K562 (cell line): ENCODE measurements at regions not wholly inside any gene's neighbourhood (a gene's known extent, or its start where the extent isn't known, plus 50 kb on each side); places are given as distances from the start of the nearest gene placed in this dataset.

Source experiments
- ATAC-seq: fragments of 200-7000 bp; cut with Tn5 transposase; 3 replicates; pipeline ENCODE4 v1.9.1; 2020; ENCODE audit warnings: moderate library complexity
- BruUV-seq: library from RNA; stranded (reverse); fragments of 400-500 nt; replicated peaks from 2 replicates; lab custom pipeline; 2021; lab: Mats Ljungman, UMichigan
- CTCF ChIA-PET: fragments of 300-600 bp; formaldehyde crosslinking; extraction: SDS; loops from one replicate; lab custom pipeline; 2021; ENCODE audit warnings: low intra/inter-chr PET ratio; lab: Yijun Ruan, JAX
- POLR2A ChIA-PET: fragments of 300-600, 350-650 bp; sonication (Branson Sonifier 250); formaldehyde crosslinking; extraction: SDS; loops from one replicate; lab custom pipeline; 2021; ENCODE audit warnings: antibody characterized with exemption, inconsistent platforms; lab: Yijun Ruan, JAX
- DNase-seq, 4 experiments: peaks; one replicate each; pipeline versions ENCODE4 v3.0.0 to v3.0.0-alpha.2; 2011 to 2018; ENCODE audit warnings: low spot score in 3 of 4, mixed read lengths in 3 of 4; ENCODE audit errors: extremely low read depth in 1 of 4
- FAIRE-seq: peaks from 2 replicates; lab custom pipeline; 2011; peaks lifted over from hg19 to GRCh38; lab: Jason Lieb, UNC
- H2AFZ ChIP-seq: 2 replicates; pipeline ENCODE4 v1.6.0; 2011; ENCODE audit warnings: low read depth, low read length, control low read depth, inconsistent platforms
- H3K27ac ChIP-seq: fragments of 200-600 bp; 3 replicates; pipeline ENCODE4 v1.8.0; 2011; ENCODE audit warnings: low read depth, mild to moderate bottlenecking, control low read depth, inconsistent platforms, low read length, moderate library complexity, mixed read lengths; ENCODE audit errors: extremely low read depth
- H3K27me3 ChIP-seq, 2 experiments: fragments of 300-600 bp in 1 of 2; 2 replicates in 1 of 2; 3 replicates in 1 of 2; pipeline versions ENCODE4 v1.6.0 to v1.8.0; 2011; ENCODE audit warnings: inconsistent platforms in 2 of 2, low read length in 2 of 2, mild to moderate bottlenecking in 1 of 2, mixed read lengths in 1 of 2, moderate library complexity in 1 of 2; ENCODE audit not compliant: control insufficient read depth in 2 of 2, insufficient read depth in 2 of 2
- H3K36me3 ChIP-seq: fragments of 300-600 bp; 3 replicates; pipeline ENCODE4 v1.8.0; 2011; ENCODE audit warnings: mild to moderate bottlenecking, low read length, inconsistent platforms; ENCODE audit not compliant: control insufficient read depth, insufficient read depth
- H3K4me1 ChIP-seq, 2 experiments: fragments of 200-600 bp in 1 of 2; replicated peaks in 1 of 2; 2 replicates in 1 of 2; 3 replicates in 1 of 2; pipeline versions ENCODE4 v1.5.1 to v1.8.0; 2011; ENCODE audit warnings: inconsistent platforms in 2 of 2, low read length in 2 of 2, mild to moderate bottlenecking in 1 of 2, mixed read lengths in 1 of 2, moderate library complexity in 1 of 2; ENCODE audit not compliant: control insufficient read depth in 2 of 2, insufficient read depth in 2 of 2
- H3K4me2 ChIP-seq: 2 replicates; pipeline ENCODE4 v1.6.1; 2011; ENCODE audit warnings: low read length, control low read depth, inconsistent platforms, mixed read lengths; ENCODE audit not compliant: insufficient read depth
- H3K4me3 ChIP-seq: fragments of 200-600 bp; sonication (generic), shearing (Covaris generic); 2 replicates; pipeline ENCODE4 v1.5.1; 2016; ENCODE audit warnings: control low read depth, inconsistent platforms
- H3K79me2 ChIP-seq: fragments of 200-600 bp; 3 replicates; pipeline ENCODE4 v1.8.0; 2011; ENCODE audit warnings: low read length, inconsistent platforms; ENCODE audit not compliant: control insufficient read depth, insufficient read depth
- H3K9ac ChIP-seq, 2 experiments: 2 replicates each; pipeline versions ENCODE4 v1.6.0 to v1.6.1; 2011; ENCODE audit warnings: low read depth in 2 of 2, low read length in 2 of 2, control low read depth in 1 of 2, inconsistent platforms in 1 of 2, mild to moderate bottlenecking in 1 of 2, mixed read lengths in 1 of 2; ENCODE audit not compliant: insufficient read depth in 1 of 2
- H3K9me1 ChIP-seq: one replicate; pipeline ENCODE4 v1.6.0; 2011; ENCODE audit warnings: inconsistent platforms, mild to moderate bottlenecking, low read length, moderate library complexity; ENCODE audit not compliant: control insufficient read depth, insufficient read depth
- H3K9me3 ChIP-seq: replicated peaks from 2 replicates; pipeline ENCODE4 v1.5.1; 2011; ENCODE audit warnings: low read depth, low read length, inconsistent platforms; ENCODE audit not compliant: control insufficient read depth, insufficient read depth
- H4K20me1 ChIP-seq: replicated peaks from 2 replicates; pipeline ENCODE4 v1.6.1; 2011; ENCODE audit warnings: low read length, inconsistent platforms, mixed read lengths; ENCODE audit not compliant: control insufficient read depth, insufficient read depth
- ETV5 ChIP-seq: sonication (generic); formaldehyde crosslinking; IDR thresholded peaks from 2 replicates; pipeline ENCODE4 v1.4.0; 2020; ENCODE audit warnings: low read depth, mild to moderate bottlenecking, missing genetic modification reagents
- POLR2AphosphoS5 ChIP-seq: IDR thresholded peaks from 2 replicates; pipeline ENCODE4 v1.6.1; 2011; ENCODE audit warnings: mild to moderate bottlenecking, low read depth, low read length, moderate library complexity; ENCODE audit not compliant: control insufficient read depth, insufficient read depth
- RCOR1 ChIP-seq, 2 experiments: IDR thresholded peaks; 2 replicates each; pipeline ENCODE4 v1.6.1; 2012; ENCODE audit warnings: low read depth in 2 of 2, low read length in 2 of 2, borderline replicate concordance in 1 of 2, improper control_type of control experiment in 1 of 2
- SAFB2 ChIP-seq: fragments of 200-400 bp; formaldehyde crosslinking; IDR thresholded peaks from 2 replicates; pipeline ENCODE4 v1.6.1; 2018; ENCODE audit warnings: borderline replicate concordance, low read length, low read depth, moderate library complexity; ENCODE audit not compliant: severe bottlenecking
- SMARCA4 ChIP-seq: fragments of 450-650 bp; IDR thresholded peaks from 2 replicates; pipeline ENCODE4 v1.6.1; 2016
- ZNF143 ChIP-seq: sonication (generic); formaldehyde crosslinking; IDR thresholded peaks from 2 replicates; pipeline ENCODE4 v1.9.0; 2022; ENCODE audit warnings: mild to moderate bottlenecking, missing genetic modification reagents
- ZNF644 ChIP-seq: fragments of 200-800 bp; sonication (Bioruptor generic); IDR thresholded peaks from 2 replicates; pipeline ENCODE4 v1.6.1; 2016; ENCODE audit warnings: low read depth, missing genetic modification characterization, missing compliant biosample characterization
- WGBS: fragments of 100-300 bp; shearing (Covaris generic); methylation state at CpG from one replicate; pipeline ENCODE4 v1.1.6; 2016; ENCODE audit warnings: low coverage, mixed read lengths; ENCODE audit not compliant: insufficient coverage; ENCODE audit errors: missing lambda C conversion rate; 5-methylcytosine and 5-hydroxymethylcytosine counted together
- in situ Hi-C: fragments of 300-500 bp; cut with MboI; formaldehyde crosslinking; loops from 4 replicates; pipeline ENCODE4 v1.15.0; 2018; ENCODE audit warnings: inconsistent platforms, mixed read lengths
- intact Hi-C: fragments of 100-400 bp; cut with micrococcal nuclease; formaldehyde crosslinking; loops from 2 replicates; pipeline ENCODE4 v1.14.2; 2022
- TF ChIP-seq, protein P1 (sequence below): sonication (generic); formaldehyde crosslinking; IDR thresholded peaks from 2 replicates; pipeline ENCODE4 v1.4.0; 2020; ENCODE audit warnings: mild to moderate bottlenecking, missing genetic modification reagents
- TF ChIP-seq, protein P2 (sequence below): fragments of 450-650 bp; IDR thresholded peaks from 2 replicates; pipeline ENCODE4 v1.6.1; 2018; ENCODE audit not compliant: partially characterized antibody
- TF ChIP-seq, protein P3 (sequence below), 3 experiments: fragments of 200-800 bp in 1 of 3; fragments of 250-450 bp in 1 of 3; fragments of 450-650 bp in 1 of 3; sonication (Bioruptor Pico) in 1 of 3; sonication (Bioruptor generic) in 1 of 3; formaldehyde crosslinking in 1 of 3; IDR thresholded peaks; 2 replicates each; pipeline versions ENCODE4 v1.6.1 to v1.8.0; 2016 to 2022; ENCODE audit warnings: mild to moderate bottlenecking in 2 of 3, missing genetic modification characterization in 2 of 3, missing compliant biosample characterization in 1 of 3, moderate library complexity in 1 of 3

- Histone ChIP-seq H3K9me3 (no peaks in the 10 kb centered on the region; the same call in 1 of the 2 replicates), H3K4me2 (no peak overlapping the region), H3K36me3 (no peaks in the 10 kb centered on the region), H3K79me2 (no peaks in the 10 kb centered on the region), H3K4me1 (peaks cover 0 to 5% of the 10 kb centered on the region in 2 experiments; a peak in 3 of 5 replicates), H2AFZ (no peak overlapping the region), H3K9ac (no peak overlapping the region), H3K27ac (no peak overlapping the region), H4K20me1 (no peaks in the 10 kb centered on the region), H3K9me1 (no peaks in the 10 kb centered on the region), H3K4me3 (no peak overlapping the region), H3K27me3 (peaks cover 13 to 52% of the 10 kb centered on the region in 2 experiments; a peak in 4 of 5 replicates)
- DNase-seq, result no peak
- no peak for FAIRE-seq
- in situ Hi-C loops, result no loop called here
- BruUV-seq, result no TSS peak
- intact Hi-C loops, result no loop called here
- WGBS, result 17% methylated on average over 8 of the region's 18 CpGs
- ATAC-seq, result 0 out of 3 replicates have a peak, but pooled peaks have one; percentile 20
- ChIA-PET CTCF (no interaction called here), POLR2A (interaction anchor here (0.6 kb wide), 1 partner anchor 12 kb away, joined by 4 read pairs; no protein-coding TSS in a partner anchor)
- TF ChIP-seq POLR2AphosphoS5, result no peak
- TF ChIP-seq, protein P1, sequence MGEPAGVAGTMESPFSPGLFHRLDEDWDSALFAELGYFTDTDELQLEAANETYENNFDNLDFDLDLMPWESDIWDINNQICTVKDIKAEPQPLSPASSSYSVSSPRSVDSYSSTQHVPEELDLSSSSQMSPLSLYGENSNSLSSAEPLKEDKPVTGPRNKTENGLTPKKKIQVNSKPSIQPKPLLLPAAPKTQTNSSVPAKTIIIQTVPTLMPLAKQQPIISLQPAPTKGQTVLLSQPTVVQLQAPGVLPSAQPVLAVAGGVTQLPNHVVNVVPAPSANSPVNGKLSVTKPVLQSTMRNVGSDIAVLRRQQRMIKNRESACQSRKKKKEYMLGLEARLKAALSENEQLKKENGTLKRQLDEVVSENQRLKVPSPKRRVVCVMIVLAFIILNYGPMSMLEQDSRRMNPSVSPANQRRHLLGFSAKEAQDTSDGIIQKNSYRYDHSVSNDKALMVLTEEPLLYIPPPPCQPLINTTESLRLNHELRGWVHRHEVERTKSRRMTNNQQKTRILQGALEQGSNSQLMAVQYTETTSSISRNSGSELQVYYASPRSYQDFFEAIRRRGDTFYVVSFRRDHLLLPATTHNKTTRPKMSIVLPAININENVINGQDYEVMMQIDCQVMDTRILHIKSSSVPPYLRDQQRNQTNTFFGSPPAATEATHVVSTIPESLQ (CRISPR knock-in tag), result no peak
- TF ChIP-seq SAFB2, result no peak
- TF ChIP-seq ZNF644 (tag), result no peak
- no peak for TF ChIP-seq RCOR1 (IDR thresholded peaks at IDR 0.05; ENCODE audit: borderline replicate concordance in 1 of 2, low read depth in 2 of 2, low read length in 2 of 2)
- TF ChIP-seq SMARCA4, result no peak
- TF ChIP-seq ZNF143 (CRISPR knock-in tag), result no peak
- TF ChIP-seq, protein P2, sequence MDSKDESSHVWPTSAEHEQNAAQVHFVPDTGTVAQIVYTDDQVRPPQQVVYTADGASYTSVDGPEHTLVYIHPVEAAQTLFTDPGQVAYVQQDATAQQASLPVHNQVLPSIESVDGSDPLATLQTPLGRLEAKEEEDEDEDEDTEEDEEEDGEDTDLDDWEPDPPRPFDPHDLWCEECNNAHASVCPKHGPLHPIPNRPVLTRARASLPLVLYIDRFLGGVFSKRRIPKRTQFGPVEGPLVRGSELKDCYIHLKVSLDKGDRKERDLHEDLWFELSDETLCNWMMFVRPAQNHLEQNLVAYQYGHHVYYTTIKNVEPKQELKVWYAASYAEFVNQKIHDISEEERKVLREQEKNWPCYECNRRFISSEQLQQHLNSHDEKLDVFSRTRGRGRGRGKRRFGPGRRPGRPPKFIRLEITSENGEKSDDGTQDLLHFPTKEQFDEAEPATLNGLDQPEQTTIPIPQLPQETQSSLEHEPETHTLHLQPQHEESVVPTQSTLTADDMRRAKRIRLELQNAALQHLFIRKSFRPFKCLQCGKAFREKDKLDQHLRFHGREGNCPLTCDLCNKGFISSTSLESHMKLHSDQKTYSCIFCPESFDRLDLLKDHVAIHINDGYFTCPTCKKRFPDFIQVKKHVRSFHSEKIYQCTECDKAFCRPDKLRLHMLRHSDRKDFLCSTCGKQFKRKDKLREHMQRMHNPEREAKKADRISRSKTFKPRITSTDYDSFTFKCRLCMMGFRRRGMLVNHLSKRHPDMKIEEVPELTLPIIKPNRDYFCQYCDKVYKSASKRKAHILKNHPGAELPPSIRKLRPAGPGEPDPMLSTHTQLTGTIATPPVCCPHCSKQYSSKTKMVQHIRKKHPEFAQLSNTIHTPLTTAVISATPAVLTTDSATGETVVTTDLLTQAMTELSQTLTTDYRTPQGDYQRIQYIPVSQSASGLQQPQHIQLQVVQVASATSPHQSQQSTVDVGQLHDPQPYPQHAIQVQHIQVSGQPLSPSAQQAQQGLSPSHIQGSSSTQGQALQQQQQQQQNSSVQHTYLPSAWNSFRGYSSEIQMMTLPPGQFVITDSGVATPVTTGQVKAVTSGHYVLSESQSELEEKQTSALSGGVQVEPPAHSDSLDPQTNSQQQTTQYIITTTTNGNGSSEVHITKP, result no peak
- TF ChIP-seq, protein P3, sequence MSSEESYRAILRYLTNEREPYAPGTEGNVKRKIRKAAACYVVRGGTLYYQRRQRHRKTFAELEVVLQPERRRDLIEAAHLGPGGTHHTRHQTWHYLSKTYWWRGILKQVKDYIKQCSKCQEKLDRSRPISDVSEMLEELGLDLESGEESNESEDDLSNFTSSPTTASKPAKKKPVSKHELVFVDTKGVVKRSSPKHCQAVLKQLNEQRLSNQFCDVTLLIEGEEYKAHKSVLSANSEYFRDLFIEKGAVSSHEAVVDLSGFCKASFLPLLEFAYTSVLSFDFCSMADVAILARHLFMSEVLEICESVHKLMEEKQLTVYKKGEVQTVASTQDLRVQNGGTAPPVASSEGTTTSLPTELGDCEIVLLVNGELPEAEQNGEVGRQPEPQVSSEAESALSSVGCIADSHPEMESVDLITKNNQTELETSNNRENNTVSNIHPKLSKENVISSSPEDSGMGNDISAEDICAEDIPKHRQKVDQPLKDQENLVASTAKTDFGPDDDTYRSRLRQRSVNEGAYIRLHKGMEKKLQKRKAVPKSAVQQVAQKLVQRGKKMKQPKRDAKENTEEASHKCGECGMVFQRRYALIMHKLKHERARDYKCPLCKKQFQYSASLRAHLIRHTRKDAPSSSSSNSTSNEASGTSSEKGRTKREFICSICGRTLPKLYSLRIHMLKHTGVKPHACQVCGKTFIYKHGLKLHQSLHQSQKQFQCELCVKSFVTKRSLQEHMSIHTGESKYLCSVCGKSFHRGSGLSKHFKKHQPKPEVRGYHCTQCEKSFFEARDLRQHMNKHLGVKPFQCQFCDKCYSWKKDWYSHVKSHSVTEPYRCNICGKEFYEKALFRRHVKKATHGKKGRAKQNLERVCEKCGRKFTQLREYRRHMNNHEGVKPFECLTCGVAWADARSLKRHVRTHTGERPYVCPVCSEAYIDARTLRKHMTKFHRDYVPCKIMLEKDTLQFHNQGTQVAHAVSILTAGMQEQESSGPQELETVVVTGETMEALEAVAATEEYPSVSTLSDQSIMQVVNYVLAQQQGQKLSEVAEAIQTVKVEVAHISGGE (CRISPR knock-in tag; IDR thresholded peaks at IDR 0.05), result no peak
- TF ChIP-seq ETV5 (CRISPR knock-in tag), result no peak
These were observed 135.0 kb downstream of the BRD1 start for GRCh38 chr22:49692499-49693225.
